AG10803 (cell line): ENCODE measurements at regions not wholly inside any gene's neighbourhood (a gene's known extent, or its start where the extent isn't known, plus 50 kb on each side); places are given as distances from the start of the nearest gene placed in this dataset.
"Not testable (repeated sequence)": the region's sequence is repeated elsewhere in the genome, so short reads cannot be mapped to it uniquely, and the experiment has no call there.

ENCODE experiments used
- DNase-seq: peaks from one replicate; pipeline ENCODE4 v3.0.0; 2010; ENCODE audit warnings: low read depth
- H3K4me3 ChIP-seq: 2 replicates; pipeline ENCODE4 v1.5.1; 2011; ENCODE audit warnings: mild to moderate bottlenecking, low read length, control low read depth

DNA sequence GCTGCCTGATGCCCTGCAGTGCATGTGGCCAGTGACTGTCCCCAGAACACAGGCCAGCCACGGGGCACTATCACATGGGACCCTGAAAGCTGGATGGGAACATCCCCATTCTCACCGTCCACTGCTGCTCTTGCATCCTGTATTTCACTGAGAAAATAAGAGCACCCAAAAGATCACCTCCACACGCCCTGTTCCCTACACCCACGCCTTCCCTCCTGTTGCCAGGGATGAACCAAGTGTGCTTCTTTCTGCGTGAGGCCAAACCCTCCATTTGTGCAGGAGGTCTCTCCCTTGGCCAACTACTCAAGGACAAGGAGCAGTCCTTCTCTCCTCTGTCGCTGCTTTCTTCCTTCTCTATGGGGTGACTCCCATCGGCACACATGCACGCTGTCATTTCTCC, 118.3 kb downstream of the LRRC37A3 start:
- not testable (repeated sequence) for H3K4me3 ChIP-seq, DNase-seq

DNA sequence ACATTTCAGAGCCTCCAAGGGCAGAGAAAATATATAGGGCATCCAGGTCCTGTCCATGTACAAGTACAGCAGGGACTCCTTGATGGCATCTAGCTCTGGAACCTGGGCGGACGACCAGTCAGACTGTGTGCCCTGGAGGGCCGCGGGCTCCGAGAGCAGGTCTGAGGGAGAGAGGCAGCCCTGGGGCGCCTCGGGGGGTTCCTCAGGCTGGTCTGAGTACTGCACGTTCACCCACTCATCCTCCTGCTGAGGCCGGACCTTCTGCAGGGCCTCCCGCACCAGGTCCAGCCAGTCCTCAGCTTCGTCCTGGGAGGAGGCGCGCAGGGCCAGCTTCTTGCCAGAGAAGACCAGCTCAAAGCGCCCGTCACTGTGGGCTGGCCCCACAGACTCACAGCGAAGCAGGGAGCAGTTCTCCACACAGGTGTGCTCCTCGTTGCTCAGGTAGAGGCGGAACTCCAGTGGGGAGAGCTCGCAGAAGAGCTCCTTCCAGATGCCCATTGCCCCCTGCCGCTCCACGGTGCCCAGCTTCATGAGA, 118.8 kb downstream of the LRRC37A3 start:
- H3K4me3 ChIP-seq, DNase-seq: not testable (repeated sequence)

DNA sequence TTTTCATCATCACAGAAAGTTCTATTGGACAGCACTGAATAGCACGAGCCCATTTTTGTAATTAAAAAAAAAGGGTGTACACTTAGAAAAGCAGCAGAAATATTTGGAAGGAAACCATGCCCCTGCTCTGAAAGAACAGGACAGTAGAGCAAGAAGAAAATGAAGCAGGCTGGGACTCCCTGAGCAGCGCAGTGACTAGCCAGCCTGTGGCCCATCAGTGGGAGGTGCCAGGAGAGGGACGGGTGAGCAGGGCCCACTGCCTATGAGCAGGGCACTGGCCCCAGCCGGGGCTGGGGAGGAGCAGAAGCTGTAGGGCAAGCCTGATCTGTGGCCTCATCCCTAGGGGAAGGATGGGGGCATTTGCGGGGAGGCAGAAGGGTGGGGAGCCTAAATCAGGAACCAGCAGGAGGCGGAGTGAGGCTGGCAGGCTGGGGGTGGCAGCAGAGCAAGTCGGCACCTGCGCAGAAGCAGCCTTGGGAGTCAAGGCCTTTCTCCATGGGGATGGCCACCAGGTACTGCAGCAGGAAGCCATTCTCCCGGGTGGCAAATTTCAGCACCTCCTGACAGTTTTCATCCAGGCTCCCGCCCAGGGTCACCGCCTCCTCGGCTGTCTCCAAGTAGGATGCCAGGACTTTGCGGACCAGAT, 119.6 kb downstream of the LRRC37A3 start:
- DNase-seq, H3K4me3 ChIP-seq: not testable (repeated sequence)

DNA sequence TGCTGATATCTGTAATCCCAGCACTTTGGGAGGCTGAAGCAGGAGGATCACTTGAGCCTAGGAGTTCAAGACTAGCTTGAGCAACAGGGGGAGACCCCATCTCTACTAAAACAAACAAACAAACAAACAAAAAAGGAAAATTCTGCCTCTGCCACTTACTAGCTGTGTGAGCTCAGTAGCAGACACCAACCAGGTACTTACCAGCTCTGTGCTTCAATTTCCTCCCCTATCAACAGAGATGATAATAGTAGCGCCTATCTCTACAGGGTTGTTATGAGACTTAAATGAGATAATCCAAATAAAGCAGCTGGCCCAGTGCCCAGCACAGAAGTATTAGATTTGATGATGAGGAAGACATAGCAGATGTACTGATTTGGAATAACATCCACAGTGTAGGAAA, 120.3 kb downstream of the LRRC37A3 start:
- DNase-seq, H3K4me3 ChIP-seq: not testable (repeated sequence)

DNA sequence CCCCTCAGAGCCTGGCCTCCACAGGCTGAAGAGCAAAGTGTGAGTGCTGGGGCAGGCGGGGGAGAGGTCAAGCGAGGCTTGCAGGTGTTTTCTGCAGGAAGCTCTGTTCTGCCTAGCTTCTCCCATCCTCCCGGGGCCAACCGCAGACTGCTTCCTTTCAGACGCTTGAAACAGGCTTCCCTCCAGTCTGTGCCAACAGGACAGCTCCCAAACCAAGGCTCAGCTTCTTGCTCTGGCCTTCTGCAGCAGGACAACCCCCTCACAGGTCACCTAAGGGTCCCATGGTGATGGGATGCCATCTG, 120.8 kb downstream of the LRRC37A3 start:
- DNase-seq, H3K4me3 ChIP-seq: not testable (repeated sequence)

DNA sequence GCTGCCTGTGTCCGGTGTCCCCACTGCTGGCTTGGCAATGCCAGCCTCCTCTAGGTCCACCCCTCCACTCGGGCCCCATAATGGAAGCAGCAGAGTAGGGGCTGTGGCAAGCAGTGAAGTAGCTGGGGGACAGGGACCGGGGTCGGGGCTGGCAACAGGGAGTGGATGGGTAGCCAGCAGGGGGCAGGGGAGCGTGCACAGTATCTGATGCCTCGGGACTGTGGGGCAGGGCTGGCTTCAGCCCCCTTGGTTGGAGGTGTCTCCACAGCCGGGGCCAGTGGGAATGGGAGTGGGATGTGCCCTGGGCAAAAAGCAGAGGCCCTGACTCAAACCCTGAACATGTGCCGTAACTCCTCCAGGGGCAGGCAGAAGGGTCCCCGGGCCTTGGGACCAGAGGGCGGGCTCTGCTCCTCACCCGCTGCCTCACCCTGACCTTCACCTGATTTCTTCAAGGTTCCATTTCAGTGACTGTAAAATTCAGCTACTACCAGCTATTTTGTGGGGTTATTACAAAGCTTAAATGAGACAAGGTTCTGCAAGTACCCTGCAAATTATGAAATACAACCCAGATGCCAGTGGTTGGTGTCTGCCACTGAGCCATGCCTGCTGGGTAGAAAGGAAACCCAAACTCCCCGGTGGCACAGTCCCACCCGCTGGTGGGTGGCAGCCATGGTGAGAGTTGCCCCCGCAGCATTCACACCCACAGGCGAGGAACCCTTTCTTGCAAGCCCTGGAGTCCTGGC, 121.4 kb downstream of the LRRC37A3 start:
- not testable (repeated sequence) for H3K4me3 ChIP-seq, DNase-seq

DNA sequence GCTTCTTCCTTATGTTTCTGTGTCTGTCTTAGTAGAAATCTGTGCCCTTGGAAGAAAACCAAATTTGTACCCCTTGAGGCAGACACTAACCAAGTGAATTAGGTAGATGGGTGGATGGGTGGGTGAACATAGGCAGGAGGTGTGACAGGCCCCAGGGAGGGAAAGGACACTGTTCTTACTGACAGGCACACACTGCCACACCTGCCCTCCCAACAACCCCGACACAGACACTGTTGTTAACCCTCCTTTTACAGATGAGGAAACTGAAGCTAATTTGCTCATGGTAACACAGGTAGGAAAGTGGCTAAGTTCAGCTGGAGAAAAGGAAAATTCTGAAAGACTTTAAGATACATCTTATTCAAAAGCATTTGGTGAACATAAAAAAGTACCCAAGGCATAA, 123.9 kb downstream of the LRRC37A3 start:
- not testable (repeated sequence) for DNase-seq, H3K4me3 ChIP-seq

DNA sequence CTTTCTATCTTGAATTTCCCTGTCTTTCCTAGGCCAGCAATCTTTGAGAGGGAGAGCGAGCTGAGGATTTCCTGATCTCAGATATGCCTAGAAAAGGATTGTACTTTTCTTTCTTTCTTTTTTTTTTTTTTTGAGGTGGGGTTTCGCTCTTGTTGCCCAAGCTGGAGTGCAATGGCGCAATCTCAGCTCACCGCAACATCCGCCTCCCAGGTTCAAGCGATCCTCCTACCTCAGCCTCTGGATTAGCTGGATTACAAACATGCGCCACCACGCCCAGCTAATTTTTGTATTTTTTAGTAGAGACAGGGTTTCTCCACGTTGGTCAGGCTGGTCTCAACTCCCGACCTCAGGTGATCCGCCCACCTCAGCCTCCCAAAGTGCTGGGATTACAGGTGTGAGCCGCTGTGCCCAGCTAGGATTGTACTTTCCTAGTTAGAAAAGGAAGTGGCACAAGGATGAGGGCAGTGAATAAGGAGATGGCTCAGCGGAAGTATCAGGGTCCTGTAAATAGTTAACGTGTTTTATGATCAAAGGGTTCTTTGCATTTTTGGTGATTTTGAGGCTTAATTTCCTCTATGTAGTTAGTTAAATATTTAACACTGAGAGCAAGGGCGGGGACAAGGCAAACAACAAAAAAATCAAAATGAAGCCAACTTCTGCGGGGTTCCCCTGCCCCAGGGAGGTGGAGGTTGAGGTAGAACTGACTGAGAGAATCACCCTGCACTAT, 124.6 kb downstream of the LRRC37A3 start:
- DNase-seq, H3K4me3 ChIP-seq: not testable (repeated sequence)

DNA sequence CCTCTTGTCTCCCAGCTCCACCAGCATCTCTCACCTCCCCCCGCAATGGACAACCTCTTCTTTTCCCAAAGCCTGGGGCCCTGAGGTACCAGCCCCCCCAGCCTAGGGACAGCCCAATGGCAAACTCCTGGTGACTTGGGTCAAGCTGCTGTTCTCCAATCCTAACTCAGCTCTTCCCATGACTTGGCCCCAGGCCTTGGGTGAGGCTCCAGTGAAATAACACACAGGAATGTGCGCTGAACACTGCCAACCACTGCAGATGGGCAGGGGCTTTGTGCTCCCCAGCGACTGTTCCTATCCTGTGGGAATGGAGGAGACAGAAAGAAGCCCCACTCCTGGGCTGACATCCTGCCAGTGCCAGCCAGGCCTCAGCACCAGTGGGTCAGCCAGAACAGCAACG, 125.2 kb downstream of the LRRC37A3 start:
- peak; percentile 55 for DNase-seq
- not testable (repeated sequence) for H3K4me3 ChIP-seq

DNA sequence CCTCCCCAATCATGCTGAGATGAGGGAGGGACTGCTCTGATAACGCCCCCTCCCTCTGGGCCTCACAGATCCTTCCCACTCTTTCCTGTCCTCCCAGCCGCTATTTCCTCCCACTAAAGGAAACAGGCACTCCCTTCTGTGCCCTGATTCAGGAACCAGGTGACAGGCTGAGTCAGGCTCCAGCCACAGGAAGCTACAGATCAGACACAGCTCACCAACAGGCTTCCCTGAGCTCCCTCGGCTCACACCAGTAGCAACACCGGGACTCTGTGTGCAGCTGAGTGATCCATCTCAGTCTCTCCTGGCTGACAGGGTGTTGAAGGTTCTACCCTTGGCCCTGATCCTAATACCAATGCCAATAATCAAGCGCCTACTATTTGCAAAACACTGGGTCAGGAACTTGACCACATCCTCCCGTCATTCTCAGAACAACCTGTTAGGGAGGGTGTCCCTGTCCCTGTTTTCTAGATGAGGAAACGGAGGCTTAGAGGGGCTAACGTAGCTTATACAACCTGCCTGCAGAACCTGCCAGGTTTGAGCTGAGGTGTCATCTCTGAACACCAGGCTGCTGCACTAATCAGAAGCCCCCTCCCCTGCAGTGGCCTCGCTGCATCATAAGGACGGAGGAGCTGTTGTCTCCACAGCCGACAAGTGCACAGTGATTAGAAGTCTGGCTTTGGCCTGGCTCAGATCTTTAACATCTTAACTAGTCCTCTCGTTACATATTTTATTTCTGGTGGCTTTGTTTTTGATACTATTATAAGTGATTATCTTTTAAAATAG, 126.3 kb downstream of the LRRC37A3 start:
- DNase-seq, result peak; percentile 43
- H3K4me3 ChIP-seq, result not testable (repeated sequence)

DNA sequence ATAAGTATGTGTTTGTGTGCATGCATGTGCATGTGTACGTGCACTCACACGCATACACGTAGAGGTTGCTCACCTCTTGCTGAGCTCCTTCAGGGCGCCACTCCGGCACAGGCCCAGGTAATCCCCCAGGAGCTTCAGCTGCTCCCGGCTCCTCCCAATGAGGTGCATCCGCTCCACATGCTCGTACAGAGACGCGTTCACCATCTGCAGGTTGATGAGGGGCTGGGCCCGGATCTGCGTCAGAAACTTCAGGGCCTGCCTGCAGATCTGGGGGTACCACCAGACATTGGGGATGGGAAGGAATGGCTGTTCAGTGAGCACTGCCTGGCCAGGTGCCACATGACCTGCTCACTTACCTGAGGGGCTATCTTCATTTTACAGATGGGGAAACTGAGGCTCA, 127.0 kb downstream of the LRRC37A3 start:
- DNase-seq, H3K4me3 ChIP-seq: not testable (repeated sequence)

DNA sequence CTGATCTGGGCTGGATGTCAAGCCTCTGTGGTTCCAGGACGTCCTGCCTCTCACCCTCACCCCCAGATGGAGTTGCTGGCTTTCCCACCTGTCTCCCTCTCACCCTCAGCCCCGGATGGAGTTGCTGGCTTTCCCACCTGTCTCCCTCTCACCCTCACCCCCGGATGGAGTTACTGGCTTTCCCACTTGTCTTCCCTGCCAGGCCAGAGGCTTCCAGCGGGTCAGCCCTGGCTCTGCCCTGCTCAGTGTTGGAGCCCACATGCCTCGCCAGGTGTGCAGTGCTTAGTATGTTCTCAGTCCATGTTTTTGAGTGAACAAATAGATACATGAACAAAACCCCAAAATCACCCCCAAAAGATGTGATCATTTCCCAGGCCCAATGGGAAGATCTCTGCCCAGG, 127.6 kb downstream of the LRRC37A3 start:
- not testable (repeated sequence) for DNase-seq, H3K4me3 ChIP-seq

DNA sequence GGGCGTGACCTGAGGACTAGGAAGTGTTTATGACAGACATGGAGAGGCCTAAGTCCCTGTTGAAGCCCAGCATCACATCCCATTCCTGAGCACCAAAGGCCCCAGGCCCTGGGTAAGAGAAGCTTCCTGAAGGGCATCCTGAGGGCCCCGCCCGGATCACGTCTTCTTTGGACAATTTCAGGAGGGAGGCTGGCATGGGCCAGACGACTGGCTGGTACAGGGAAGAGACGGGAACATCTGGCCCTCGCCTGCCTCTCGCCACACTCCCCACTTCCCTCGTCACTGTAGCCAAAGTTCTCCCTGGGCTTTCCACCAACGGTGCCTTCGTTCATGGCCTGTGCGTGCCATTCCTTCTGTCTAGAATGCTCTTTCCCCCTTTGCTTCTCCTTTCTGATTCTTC, 128.1 kb downstream of the LRRC37A3 start:
- not testable (repeated sequence) for DNase-seq, H3K4me3 ChIP-seq

DNA sequence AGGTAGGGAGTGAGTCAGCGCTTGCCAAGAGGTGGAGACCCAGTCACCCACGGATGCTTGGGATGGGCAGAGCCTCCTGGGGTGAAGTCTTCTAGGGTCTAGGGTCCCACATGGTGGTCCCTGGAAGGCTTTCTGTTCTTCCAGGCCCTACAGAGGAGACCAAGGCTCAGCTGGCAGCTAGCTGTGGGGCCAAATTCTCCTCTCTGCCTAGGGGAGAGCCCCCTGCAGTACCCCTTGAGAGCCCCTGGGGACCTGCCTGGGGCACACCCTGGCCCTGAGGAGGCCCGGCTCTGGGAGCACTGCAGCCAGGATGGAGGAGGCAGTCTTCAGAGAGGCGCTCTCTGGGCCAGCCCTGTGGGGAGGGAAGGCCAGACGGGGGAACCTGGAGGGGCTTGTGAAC, 128.6 kb upstream of the SMURF2 start:
- H3K4me3 ChIP-seq, DNase-seq: not testable (repeated sequence)

DNA sequence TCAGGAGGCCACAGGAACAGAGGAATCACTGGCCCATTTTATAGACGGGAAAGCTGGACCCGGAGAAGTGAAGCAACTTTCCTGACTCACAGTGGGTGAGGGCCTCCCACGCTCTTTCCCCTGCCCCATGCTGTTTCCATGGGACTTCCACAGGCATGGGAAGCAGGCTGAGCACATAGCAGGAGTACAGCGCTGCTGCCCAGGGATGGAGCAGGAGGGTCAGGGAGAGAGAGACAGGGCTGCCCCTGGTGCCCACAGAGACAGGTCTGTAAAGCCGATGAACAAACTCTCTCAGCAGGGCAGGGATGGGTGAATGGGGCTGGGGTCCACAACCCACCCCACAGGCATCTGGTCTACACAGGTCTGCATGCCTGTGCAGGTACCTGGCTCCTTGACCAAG, 128.1 kb upstream of the SMURF2 start:
- not testable (repeated sequence) for H3K4me3 ChIP-seq, DNase-seq

DNA sequence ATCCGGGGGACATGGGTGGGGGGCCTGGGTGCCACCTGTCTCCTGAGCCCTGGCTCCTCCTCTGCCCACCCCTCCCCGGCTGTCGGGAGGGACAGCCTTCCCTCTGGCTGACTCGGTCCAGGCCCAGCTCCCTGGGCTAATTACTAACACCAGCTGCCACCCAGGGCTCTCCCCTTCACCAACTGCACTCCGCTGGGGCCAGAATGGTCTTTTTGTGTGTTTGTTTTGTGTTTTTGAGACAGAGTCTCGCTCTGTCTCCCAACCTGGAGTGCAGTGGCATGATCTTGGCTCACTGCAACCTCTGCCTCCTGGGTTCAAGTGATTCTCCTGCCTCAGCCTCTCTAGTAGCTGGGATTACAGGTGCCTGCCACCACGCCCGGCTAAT, 126.9 kb upstream of the SMURF2 start:
- not testable (repeated sequence) for H3K4me3 ChIP-seq, DNase-seq
